GM12872 (cell line): ENCODE measurements at regions not wholly inside any gene's neighbourhood (a gene's known extent, or its start where the extent isn't known, plus 50 kb on each side); places are given as distances from the start of the nearest gene placed in this dataset.

ENCODE experiments used
- TF ChIP-seq, protein P1 (sequence below): IDR thresholded peaks from 3 replicates; pipeline ENCODE4 v1.5.1; 2011; ENCODE audit warnings: low read depth, mild to moderate bottlenecking, low read length, moderate library complexity; ENCODE audit not compliant: insufficient read depth

DNA sequence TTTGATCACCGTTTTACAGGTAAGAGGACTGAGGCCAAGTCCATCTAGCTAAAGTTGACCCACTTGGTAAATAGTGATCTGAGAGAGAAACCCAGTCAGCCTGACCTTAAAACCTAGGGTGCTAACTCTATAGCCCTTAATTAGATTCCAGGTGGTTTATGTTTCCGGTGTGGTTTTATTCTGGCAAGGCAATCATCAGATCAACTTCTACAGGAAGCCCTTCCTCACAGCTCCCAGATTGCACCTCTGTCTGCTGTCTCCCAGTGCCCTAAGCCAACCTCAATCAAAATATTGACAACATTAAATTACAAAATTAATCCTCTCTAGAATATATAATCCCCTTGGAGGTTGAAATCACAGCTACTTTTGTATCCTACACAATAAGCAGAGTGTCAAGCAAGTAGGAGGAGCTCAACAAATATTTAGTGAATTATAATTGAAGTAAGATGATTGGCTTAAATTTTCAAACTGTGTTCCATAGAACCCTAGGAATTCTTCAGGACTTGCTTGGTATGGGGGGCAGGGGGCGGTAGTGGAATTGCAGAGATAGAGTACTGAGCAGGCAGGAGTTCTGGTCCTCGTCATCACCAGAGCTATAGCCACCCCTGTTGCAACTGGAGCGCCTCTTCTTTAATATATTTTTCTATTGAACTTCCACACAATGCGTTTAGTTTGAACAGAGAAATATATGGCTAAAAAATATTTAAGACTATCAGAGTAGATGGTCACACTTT, 692.8 kb upstream of the LRRN3 start:
- TF ChIP-seq, protein P1, sequence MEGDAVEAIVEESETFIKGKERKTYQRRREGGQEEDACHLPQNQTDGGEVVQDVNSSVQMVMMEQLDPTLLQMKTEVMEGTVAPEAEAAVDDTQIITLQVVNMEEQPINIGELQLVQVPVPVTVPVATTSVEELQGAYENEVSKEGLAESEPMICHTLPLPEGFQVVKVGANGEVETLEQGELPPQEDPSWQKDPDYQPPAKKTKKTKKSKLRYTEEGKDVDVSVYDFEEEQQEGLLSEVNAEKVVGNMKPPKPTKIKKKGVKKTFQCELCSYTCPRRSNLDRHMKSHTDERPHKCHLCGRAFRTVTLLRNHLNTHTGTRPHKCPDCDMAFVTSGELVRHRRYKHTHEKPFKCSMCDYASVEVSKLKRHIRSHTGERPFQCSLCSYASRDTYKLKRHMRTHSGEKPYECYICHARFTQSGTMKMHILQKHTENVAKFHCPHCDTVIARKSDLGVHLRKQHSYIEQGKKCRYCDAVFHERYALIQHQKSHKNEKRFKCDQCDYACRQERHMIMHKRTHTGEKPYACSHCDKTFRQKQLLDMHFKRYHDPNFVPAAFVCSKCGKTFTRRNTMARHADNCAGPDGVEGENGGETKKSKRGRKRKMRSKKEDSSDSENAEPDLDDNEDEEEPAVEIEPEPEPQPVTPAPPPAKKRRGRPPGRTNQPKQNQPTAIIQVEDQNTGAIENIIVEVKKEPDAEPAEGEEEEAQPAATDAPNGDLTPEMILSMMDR: no peak

DNA sequence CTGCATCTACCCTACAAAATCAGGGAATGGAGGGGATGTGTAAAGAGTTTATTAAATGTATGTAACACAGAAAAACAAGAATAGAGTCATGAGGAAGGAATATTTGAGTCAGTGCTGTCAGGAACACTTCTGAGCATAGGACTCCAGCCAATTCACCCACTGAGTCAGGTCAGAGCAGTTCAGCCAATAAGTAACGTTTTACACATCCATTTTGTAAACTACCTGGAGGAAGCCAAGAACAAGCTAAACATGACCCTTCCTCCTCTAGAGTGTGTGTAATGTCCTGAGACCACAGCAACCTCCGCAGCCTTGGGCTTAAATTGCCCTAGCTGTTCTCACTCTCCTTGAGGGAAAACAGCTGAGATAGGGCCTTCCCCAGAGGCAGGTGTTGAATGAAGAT, 691.5 kb upstream of the LRRN3 start:
- TF ChIP-seq, protein P1: no peak

GRCh38 chr7:110400411-110400810, 690.5 kb upstream of the LRRN3 start:
- TF ChIP-seq, protein P1: no peak

DNA sequence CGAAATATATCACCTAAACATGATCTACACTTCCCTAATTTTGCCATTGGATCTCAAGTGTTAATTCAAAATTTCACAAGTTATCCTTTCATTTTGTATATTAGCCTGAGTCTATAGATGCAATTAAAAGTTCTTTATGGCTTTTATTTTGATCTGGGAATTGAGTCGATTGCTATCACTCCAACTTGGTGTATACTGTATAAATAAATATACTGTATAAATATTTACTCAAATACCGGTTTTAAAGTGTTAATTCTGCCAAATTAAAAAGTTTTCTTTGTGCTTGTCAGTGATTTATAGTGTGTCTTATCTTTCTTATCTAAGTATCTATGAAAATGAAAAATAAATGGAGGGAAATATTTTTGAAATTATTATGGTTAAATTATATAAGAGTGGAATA, 683.7 kb upstream of the LRRN3 start:
- TF ChIP-seq, protein P1: no peak

DNA sequence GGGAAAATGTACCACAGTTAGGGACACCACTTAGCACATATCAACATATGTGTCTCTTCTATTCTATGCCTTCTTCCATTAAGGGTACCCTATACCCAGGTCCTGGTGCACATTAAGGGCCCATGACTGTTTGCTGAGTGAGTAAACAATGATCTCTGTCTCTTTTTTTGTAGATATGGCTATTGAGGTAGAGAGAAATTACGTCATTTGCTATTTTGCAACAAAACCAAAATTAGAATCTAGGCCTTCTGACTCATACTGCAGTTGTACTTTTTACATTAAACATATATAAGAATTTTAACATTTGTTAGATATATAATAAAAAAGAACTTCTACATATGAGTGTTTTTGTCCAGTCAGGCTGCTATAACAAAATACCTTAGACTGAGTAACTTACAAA, 683.2 kb upstream of the LRRN3 start:
- TF ChIP-seq, protein P1: no peak

GRCh38 chr7:110412614-110413013, 678.3 kb upstream of the LRRN3 start:
- TF ChIP-seq, protein P1: no peak

GRCh38 chr7:110413038-110413437, 677.9 kb upstream of the LRRN3 start:
- TF ChIP-seq, protein P1: no peak
